HG03378 (cell line): ENCODE measurements at regions not wholly inside any gene's neighbourhood (a gene's known extent, or its start where the extent isn't known, plus 50 kb on each side); places are given as distances from the start of the nearest gene placed in this dataset.

ENCODE experiments used
- ATAC-seq: cut with Tn5 transposase; IDR thresholded peaks from one replicate; pipeline ENCODE4 v1.9.1; 2021; ENCODE audit warnings: mild to moderate bottlenecking, moderate library complexity; ENCODE audit not compliant: unreplicated experiment

GRCh38 chr4:1512738-1513660 is 106.8 kb upstream of the NKX1-1 start:
- ATAC-seq: no peak

DNA sequence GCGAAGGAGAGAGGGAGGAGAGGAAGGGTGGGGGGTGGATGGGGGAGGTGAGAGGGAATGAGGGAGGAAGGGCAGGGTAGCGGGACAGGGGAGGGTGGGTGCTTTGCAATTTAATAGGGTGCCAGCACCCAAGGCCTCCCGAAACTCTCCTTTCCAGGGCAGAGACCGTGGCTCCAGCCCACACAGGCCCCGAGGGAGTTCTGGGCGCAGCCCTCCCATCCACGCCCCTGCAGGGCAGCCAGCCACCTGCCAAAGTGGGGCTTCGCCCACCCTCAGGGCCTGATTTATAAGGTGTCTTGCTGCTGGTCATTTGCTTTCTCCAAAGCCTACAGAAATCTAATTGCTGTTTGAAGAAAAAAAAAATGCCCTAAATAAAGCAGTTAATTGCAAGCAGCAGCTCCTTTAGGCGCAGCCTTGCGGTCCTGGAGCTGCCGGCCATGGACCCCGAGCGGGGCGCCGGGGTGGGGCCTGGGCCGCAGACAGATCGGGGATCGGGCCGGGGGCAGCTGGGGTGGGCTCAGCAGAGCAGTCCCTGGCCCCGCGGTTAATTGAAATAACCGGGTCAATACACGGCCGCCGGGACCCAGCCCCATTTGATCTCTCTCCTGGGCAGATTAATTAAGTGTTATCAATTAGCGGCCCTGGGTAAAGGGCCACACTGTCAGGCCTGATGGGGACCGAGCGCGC is 106.0 kb upstream of the NKX1-1 start:
- no peak for ATAC-seq

DNA sequence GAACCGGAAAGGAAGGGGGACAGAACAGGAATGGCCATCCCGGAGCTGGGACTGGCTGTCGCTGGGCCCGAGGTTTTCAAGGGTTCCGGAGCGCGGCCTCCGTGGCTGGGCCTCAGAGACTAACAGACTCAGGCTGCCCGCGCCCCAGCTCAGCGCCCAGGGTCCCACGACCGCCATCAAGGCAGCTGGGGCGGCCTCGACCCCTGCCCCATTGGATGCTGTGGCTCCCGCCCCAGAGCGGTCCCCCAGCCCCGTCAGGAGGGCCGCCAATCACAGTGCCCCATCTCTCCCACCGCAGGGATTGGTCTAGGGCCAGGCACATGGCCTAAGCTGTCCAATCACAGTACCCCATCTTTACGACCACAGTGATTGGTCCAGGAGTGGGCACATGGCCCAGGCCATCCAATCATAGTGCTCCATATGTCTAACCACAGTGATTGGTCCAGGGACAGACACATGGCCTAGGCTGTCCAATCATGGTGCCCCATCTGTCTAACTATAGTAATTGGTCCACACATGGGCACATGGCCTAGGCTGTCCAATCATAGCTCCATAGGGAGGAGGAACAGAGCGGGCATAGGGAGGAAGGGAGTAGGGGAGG is 105.3 kb upstream of the NKX1-1 start:
- no peak for ATAC-seq

DNA sequence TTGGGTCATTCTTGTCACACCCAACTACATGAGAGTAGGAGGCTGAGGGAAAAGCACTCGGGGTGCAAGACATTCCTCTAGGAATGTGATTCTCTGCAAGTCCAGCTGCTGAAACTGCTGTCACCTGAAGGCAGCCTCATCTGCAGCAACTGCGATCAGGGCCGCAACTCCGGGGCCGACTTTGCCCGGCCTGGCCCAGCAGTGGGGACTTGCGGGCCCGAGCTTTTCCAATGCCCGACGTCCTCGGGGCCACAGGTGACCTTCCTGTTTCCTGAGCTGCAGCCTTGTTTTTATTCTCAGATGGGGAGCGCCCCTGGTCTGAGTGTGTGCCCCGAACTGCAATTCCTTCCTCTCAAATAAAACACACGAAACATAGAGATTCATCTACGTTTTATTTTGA is 104.7 kb upstream of the NKX1-1 start:
- no peak for ATAC-seq

DNA sequence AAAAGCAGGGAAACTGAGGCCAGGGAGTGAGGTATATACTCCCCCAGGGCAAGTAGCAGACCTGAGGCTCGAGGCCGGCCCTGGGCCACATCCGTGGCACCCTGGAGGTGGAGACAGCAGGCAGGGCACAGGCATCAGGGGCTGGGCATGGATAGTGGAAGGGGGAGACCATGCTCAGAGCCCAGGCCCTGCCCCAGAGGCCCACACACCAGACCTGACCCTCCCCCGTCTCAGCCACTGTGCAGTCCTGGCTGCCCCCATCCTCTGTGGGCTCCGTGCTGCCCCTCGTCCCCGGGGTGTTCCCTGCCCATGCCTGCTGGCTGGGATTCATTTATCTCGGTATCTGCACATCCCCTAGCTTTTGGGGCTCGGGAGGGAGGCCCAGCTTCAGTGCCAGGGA is 103.1 kb upstream of the NKX1-1 start:
- ATAC-seq: no peak

DNA sequence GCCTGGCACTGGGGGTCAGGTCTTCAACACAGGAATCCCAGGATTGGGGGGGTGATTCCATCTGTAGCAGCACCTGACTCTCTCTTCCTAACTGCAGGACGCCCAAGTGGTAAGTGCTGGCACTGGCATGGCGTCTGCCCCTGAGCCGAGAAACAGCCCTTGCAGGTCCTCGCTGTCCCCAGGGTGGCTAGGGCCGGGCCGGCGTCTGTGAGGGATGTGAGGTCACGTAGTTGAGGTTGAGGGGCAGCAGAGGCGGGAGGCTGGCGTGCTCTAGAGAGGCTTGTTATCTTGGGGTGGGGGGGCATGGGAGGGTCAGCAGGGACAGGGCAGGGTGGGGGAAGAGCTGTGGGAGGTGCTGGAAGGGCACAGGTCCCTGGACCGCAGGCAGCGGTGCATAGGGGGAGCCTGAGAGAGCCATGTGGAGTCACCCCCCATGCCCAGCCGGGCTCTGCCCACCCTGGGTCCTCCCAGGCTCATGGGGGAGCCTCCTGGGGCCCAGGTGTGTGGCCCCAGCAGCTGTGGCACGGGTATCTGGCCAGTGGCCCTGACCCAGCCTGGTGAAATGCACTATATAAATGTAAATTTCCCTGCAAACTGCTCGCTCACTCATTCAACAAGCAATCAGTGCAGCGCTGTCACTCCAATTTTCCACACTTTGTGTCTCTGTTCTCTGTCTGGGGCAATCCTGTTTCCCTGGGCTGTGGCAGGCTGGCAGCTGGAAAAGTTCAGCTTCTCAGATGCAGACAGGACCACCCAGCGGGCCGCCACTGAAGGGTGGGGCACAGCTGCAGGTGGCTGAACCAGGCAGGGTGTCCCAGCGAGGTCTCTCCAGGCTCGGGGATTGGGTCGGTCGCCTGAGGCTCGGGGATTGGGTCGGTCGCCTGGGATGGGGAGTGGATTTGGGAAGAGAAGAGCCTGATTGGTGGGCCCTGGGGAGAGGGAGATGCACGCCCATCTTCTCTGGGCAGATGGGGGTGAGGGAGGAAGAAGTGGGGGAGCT is 102.2 kb upstream of the NKX1-1 start:
- no peak for ATAC-seq

DNA sequence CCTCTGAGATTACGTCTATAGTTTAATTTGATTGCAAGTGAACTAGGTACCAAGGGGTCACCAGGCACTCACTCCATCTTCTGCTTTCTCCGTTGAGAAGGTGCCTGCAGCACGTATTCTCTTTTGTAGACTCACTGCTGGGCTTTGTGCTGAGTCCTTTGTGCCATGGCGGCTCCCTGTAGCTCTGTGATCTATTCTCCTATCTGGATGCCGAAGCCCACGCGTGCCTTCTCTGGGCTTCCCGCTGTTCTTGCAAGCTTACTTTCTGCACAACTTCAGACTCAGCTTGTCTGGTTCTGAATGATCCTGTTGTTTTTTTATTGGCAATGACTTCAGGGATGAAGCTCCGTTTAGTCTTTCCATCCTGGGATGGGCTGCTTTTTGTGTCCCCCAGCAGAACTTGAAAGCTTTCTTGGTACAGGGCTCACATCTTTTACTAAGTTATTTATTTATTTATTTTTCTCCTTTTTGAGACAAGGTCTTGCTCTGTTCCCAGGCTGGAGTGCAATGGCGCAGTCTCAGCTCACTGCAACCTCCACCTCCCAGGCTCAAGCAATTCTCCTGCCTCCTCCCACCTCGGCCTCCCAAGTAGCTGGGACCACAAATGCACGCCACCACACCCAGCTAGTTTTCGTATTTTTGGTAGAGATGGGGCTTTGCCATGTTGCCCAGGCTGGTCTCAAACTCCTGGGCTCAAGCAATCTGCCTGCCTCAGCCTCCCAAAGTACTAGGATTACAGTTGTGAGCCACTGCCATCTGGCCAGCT is 100.9 kb upstream of the NKX1-1 start:
- no peak for ATAC-seq

- no peak for ATAC-seq
These were observed 99.5 kb upstream of the NKX1-1 start for GRCh38 chr4:1505511-1506460.

DNA sequence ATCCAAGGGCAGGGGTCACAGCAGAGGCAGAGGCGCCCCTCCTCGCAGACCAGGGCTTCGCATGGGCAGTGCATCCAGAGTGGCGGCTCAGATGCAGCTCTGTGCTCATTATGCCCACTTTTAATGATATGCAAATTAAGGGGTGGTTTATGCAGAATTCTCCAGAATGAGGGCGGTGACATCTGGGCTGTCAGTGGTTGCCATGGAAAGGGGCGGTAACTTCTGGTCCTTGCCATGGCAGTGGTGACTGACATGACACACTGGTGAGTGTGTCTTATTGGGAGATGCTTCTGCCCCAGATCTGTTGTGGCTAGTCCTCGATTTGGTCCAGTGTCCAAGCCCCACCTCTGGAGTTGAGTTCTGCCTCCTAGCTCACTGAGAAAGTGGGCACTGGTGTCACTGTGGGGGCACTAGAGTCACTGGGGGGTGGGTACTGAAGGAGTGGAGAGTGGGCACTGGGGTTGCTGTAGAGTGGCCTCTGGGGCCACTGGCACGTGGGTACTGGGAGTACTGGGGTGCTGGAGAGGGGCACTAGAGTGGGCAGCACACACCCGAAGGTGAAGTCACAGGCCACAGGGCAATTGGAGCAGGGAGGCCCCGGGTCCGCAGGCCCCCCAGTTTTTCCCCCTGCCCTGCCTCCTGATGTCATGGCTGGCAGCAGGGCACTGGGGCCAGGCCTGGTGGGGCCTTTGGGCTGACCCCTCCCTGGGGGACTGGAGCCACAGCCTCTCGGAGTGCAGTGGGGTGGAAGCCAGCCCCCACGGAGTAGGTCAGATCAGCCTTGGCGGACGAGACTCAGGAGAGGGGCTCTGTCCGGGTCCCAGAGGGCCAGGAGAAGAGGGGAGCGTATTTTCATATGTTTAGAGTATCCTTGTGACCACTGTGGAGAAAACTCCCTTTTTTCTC is 98.6 kb upstream of the NKX1-1 start:
- ATAC-seq: no peak

DNA sequence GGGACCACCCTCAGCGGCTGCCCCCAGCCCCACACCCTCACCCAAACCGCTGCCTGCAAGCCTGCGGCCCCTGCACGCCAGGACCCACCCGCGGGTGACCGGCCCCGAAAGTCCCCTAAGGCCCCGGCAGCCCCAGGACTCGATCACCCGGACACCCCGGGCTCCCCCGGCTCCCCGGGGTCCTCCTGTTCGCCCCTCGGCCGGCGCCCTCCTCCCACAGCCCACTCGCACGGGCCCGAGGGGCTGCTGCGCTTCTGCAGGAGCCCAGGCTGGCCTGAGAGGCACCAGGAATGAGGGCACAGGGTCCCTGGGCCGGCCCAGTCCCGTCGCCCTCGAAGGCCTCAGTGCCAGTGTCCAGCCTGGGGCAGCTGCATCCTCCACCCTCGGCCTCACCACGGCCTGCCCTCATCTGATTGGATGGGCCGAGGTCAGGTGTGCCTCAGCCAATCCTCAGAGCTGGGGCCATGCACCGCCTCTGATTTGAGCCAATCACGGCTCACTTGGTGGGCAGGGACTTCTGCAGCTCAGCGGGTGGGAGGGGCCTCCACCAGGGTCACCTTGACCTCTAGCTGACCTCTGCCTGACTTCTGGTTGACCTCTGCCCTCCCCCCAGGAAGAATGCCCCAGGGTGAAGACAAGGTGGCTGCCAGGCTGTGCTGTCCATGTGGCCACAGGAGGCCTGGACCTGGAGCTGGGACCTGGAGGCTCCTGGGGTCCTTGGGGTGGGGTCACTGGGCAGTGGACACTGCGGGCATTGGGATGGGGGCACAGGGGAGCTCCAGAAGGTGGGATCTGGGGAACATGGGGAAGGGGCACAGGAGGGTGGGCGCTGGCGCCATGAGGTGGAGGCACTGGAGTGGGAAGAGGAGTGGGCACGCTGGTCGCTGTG is 97.6 kb upstream of the NKX1-1 start:
- ATAC-seq: no peak

DNA sequence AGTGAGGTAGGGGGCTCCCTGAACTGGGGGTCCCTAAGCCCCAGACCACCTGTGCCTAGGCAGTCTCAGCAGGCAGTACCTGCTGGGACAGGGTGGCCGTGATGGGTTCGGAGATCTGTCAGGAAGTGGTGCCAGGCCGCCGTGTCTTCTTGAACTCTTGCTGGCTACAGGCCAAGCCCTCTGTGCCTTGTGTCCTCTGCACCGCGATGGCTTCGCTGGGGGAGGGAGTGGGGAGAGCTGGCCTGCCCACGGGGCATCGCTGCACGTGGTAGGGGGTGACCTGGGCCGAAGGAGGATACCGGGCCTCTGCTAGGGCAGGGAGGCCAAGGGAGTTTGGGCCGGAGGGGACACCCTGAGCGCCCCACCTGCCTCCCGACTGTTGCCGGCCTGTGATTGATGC is 96.7 kb upstream of the NKX1-1 start:
- no peak for ATAC-seq

DNA sequence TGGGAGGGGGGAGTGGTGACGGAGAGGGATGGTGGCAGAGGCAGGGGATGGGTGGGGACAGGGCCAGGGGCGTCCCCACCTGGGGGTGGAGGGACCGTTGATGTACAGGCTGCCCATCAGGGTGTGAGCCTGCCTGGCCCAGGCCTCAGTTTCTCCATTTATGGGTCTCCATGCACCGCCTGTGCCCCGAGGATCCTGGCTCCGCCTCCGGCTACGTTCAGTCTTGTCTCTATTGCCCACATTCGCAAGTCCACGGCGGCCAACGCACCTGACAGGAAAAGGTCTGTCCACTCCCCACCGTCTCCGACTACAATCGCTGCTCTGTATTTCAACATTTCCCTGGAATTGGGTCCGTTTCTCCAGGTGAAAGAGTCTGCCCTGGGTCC is 96.3 kb upstream of the NKX1-1 start:
- no peak for ATAC-seq

DNA sequence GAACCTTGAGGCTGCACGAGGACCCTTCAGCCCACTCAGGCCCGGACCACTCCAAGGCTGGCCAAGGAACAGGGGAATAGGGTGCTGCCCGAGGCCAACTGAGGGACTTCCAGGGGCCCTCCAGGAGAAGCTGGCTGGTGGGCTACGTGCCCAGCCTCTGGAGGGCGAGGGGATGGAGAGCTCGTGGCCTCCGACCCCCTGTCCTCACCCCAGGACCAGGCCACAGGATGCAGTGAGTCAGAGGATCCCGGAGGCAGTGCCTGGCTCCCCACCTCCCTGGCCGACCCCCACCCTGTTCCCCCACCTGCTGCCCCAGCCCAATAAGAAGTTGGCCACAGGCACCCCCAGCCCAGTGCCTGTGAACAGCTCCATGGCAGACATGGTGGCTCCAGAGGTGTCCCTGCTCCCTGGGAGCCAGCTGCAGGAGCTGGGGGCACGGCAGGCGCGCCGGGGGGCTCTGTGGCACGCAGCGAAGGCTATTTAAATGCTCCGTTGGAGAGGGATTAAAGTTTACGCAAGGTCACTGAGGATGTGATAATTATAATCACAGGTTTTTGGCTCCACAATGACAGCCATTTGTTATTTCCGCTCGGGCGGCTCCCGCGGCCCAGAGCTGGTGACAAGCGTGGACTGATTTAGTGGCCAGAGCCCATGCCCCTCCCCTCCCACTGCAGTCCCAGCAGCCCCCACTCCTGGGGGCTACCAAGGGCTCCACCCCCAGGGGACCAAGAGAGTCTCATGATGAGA is 95.7 kb upstream of the NKX1-1 start:
- no peak for ATAC-seq

- ATAC-seq: no peak
These were observed 94.9 kb upstream of the NKX1-1 start for GRCh38 chr4:1500966-1501753.

GRCh38 chr4:1500231-1500965 is 94.2 kb upstream of the NKX1-1 start:
- no peak for ATAC-seq
